Thymus (tissue), 11 donors: ENCODE measurements at regions not wholly inside any gene's neighbourhood (a gene's known extent, or its start where the extent isn't known, plus 50 kb on each side); places are given as distances from the start of the nearest gene placed in this dataset.

Experiments used
- DNase-seq, 9 donors: peaks; one replicate each; pipeline ENCODE4 v3.0.0-alpha.2; 2013; ENCODE audit warnings: low spot score in 9 of 9, low read depth in 6 of 9, missing footprints in 1 of 9
- H3K27ac ChIP-seq, 2 donors: one replicate each; pipeline ENCODE4 v1.5.1; 2013; ENCODE audit warnings: control low read depth in 1 of 2, low read depth in 1 of 2, low read length in 1 of 2, mild to moderate bottlenecking in 1 of 2, moderate library complexity in 1 of 2
- H3K27me3 ChIP-seq, 2 donors: one replicate each; pipeline ENCODE4 v1.5.1; 2013; ENCODE audit warnings: low read length in 1 of 2; ENCODE audit not compliant: control insufficient read depth in 2 of 2, insufficient read depth in 1 of 2
- H3K36me3 ChIP-seq, 2 donors: one replicate each; pipeline ENCODE4 v1.5.1; 2013; ENCODE audit warnings: low read length in 1 of 2, mild to moderate bottlenecking in 1 of 2, moderate library complexity in 1 of 2; ENCODE audit not compliant: control insufficient read depth in 2 of 2, insufficient read depth in 2 of 2
- H3K4me1 ChIP-seq, 2 donors: one replicate each; pipeline ENCODE4 v1.5.1; 2013; ENCODE audit warnings: low read length in 2 of 2; ENCODE audit not compliant: control insufficient read depth in 2 of 2, insufficient read depth in 2 of 2
- H3K4me3 ChIP-seq, 2 donors: one replicate each; pipeline ENCODE4 v1.5.1; 2013; ENCODE audit warnings: low read length in 2 of 2, control low read depth in 1 of 2, mild to moderate bottlenecking in 1 of 2
- H3K9me3 ChIP-seq, 2 donors: one replicate each; pipeline ENCODE4 v1.5.1; 2013; ENCODE audit warnings: low read length in 1 of 2, mild to moderate bottlenecking in 1 of 2; ENCODE audit not compliant: control insufficient read depth in 2 of 2, insufficient read depth in 1 of 2
- WGBS: extraction: QIAGEN DNeasy Blood & Tissue Kit; methylation state at CpG from one replicate; pipeline ENCODE4 v1.1.7; 2013; 5-methylcytosine and 5-hydroxymethylcytosine counted together
- donor health status: healthy.

DNA sequence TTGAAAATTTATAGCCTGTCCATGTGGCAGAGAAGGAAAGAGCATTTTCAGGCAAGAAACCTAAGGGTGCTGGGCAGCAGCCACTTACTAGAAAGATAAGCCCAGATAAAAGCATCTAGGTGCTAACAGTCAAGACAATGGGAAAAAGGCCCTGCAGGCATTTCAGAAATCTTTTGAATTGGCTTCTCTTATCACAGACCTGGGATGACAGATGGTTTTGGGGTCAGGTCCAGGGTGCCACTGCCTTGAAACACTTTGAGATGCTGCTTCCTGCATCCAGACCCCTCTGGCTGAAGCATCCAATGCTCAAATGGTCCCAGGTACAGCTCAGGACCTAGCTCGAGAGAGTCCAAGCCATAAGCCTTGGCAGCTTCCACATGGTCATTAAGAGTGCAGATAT is 466.5 kb downstream of the FSCB start:
- no peak overlapping the region for H3K27ac ChIP-seq
- DNase-seq = no peak
- H3K4me1 ChIP-seq = no peaks in the 10 kb centered on the region
- H3K27me3 ChIP-seq = no peaks in the 10 kb centered on the region
- WGBS = 80% methylated on average over 1 of the region's 1 CpG
- peaks cover 1 to 6% of the 10 kb centered on the region in 2 donors for H3K9me3 ChIP-seq
- H3K36me3 ChIP-seq = no peaks in the 10 kb centered on the region
- no peak overlapping the region for H3K4me3 ChIP-seq

DNA sequence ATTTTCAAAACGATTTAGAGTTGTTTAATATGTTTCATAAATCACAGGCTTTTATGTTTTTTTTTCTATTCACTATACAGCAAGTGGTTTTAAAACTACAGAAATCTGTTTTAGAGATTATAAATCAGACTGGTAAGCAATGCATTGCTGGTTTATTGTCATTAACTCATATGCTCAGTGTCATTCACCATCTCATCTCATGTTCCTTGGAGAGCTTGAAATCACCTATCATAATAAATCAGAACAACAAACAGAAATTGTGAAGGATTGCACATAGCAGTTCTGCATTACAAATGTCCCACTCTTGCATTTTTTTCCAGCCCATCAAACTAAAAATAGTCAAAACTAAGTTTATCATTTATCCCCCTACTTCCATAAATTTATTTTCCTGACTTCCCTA is 470.8 kb downstream of the FSCB start:
- no peaks in the 10 kb centered on the region for H3K36me3 ChIP-seq
- 67% methylated on average over 1 of the region's 1 CpG for WGBS
- no peak overlapping the region for H3K27ac ChIP-seq
- H3K4me1 ChIP-seq = no peaks in the 10 kb centered on the region
- DNase-seq = no peak
- H3K9me3 ChIP-seq = peaks cover 1 to 6% of the 10 kb centered on the region in 2 donors
- no peaks in the 10 kb centered on the region for H3K27me3 ChIP-seq
- no peak overlapping the region for H3K4me3 ChIP-seq

DNA sequence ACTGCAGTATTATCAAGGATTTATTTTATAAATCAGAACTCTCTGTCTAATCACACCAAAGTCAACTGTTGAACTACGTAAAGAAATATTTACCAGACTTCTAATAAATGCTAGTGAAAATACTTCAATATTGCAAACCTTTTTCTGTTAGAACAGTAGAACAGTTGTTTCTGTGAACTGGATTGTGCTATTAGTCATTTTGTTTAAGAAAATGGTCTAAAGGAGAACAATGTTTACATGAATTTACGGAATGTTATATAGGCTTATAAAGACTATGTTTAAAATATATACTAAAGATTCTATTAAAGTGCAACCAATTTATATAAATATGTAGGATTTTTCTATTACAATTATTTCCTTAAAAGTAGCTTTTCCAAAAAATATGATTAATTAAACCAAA is 471.4 kb downstream of the FSCB start:
- no peaks in the 10 kb centered on the region for H3K36me3 ChIP-seq
- H3K4me1 ChIP-seq = no peaks in the 10 kb centered on the region
- WGBS = 93% methylated on average over 2 of the region's 2 CpGs
- no peak overlapping the region for H3K27ac ChIP-seq
- no peak for DNase-seq
- no peaks in the 10 kb centered on the region for H3K27me3 ChIP-seq
- H3K9me3 ChIP-seq = peaks cover 1 to 6% of the 10 kb centered on the region in 2 donors
- no peak overlapping the region for H3K4me3 ChIP-seq

DNA sequence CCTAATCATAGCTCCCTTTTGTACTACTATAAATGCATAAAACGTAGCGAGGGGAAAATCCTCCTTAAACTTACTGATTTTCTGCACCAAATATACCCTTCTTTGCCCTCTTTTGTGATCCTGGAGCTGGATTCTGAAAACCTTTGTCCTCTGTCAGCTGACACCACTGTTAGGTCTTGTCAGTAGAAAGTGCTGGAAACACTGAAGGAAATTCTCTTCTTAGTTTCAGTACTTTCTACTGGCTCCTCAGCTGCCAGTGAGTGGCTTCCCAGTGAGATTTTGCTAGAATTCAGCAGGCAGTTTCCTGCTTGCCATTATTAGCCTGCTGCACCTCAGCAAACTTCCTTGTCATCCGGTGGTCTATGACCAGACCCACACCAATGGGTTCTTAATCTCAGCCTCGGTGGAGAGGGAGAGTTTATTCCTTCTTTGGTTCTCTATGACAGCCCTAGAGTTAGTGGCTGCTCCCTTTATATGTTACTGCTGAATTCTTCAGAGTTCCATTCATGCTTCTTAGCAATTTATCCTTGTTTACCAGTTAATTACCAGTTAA is 476.2 kb downstream of the FSCB start:
- H3K27me3 ChIP-seq = no peaks in the 10 kb centered on the region
- H3K36me3 ChIP-seq = no peaks in the 10 kb centered on the region
- H3K4me1 ChIP-seq = no peaks in the 10 kb centered on the region
- no peaks in the 10 kb centered on the region for H3K9me3 ChIP-seq
- H3K27ac ChIP-seq = no peak overlapping the region
- DNase-seq = no peak
- H3K4me3 ChIP-seq = no peak overlapping the region
- WGBS = 47% methylated on average over 4 of the region's 4 CpGs

DNA sequence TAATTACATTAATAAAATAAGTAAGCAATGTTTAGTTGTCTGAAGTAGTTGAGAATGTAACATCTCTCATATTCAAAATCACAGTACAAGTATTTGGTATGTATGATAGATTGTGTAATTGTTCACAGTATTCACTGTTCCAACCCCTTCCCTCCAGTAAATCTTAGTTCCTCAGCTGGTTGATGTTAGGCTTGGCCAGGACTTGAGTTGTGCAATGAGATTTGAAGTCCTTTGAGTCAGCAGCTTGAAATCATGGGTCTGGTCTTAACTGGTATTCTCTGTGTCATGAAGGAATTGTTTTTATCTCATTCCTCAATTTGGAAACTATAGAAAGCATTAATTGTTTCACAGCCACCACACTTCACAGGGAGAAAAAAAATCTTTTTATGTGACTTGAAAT is 477.1 kb downstream of the FSCB start:
- no peaks in the 10 kb centered on the region for H3K4me1 ChIP-seq
- H3K4me3 ChIP-seq = no peak overlapping the region
- H3K36me3 ChIP-seq = no peaks in the 10 kb centered on the region
- H3K27ac ChIP-seq = no peak overlapping the region
- H3K27me3 ChIP-seq = no peaks in the 10 kb centered on the region
- no peak for DNase-seq
- no peaks in the 10 kb centered on the region for H3K9me3 ChIP-seq

DNA sequence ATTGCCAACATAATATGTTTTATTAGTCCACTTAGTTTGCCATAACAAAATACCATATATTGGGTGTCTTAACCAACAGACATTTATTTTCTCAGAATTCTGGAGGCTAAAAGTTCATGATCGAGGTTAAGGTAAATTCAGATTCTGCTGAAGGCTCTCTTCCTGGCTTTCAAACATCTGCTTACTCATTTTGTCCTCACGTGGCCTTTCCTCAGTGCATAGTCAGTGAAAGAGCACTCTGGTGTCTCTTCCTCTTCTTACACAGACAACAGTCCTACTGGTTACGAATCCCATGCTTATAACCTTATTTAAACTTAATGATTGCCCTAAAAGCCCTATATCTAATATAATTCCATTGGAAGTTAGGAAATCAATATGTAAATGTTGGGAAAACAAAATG is 479.7 kb downstream of the FSCB start:
- DNase-seq = no peak
- Histone ChIP-seq H3K4me3 (no peak overlapping the region), H3K27ac (no peak overlapping the region), H3K9me3 (no peaks in the 10 kb centered on the region), H3K4me1 (no peaks in the 10 kb centered on the region), H3K27me3 (no peaks in the 10 kb centered on the region), H3K36me3 (no peaks in the 10 kb centered on the region)
- WGBS = 42% methylated on average over 3 of the region's 3 CpGs

DNA sequence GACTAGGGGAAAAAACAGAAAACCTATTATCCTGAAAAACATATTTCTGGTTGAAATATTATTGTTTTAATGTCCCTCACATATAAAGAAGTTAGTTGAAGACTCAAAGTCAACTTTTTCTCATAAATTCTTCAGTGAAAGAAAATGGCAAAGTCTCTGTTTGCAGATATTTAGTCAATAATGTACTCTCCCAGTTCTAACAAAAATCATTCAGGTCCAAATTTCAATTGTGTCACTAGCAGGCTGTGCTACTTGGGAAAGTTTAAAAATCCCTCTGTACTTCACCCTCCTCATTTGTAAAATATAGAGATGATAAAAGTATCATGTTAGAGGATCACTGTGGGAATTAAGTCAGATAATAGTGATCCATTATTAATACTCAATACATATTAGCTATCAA is 496.5 kb downstream of the FSCB start:
- DNase-seq = no peak
- Histone ChIP-seq H3K36me3 (no peaks in the 10 kb centered on the region), H3K27me3 (no peaks in the 10 kb centered on the region), H3K4me1 (no peaks in the 10 kb centered on the region), H3K27ac (no peak overlapping the region), H3K4me3 (no peak overlapping the region), H3K9me3 (no peaks in the 10 kb centered on the region)

DNA sequence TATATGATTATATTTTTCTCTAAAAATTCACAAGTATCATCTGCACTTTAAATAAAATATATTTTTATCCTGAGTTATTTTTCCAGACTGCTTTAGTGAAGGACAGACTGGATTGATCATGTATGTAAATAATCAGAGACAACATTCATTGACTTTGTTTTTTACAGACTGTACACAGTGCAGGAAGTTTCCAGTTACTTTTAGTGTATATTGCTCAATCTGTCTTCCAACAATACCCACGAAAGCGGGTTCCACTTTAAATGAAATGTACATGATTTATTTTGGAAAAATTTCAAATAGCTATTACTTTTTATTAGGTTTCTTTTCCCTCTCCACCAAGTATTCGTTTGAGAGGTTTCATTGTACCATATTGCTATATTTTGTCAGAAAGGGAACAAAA is 497.0 kb downstream of the FSCB start:
- H3K27ac ChIP-seq = no peak overlapping the region
- H3K4me3 ChIP-seq = no peak overlapping the region
- no peaks in the 10 kb centered on the region for H3K27me3 ChIP-seq
- H3K9me3 ChIP-seq = no peaks in the 10 kb centered on the region
- DNase-seq = no peak
- WGBS = 81% methylated on average over 3 of the region's 3 CpGs
- no peaks in the 10 kb centered on the region for H3K4me1 ChIP-seq
- no peaks in the 10 kb centered on the region for H3K36me3 ChIP-seq

DNA sequence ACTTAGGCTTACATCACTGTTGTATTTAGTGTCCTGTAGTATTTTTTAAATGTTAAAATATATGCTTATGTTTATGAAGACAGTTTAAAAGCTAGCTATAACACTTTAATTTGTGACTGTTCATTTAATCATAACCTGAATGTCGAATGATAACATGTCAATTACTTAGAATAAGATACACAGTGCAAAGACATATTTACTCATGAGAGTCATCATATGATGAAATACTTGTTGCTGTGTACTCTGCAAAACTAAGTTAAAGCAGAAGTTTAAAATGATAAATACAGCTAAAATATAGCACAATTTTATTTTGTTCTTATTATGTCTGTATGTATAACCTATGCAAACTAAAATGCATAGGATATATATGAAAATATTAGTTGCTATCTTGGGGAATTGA is 497.4 kb downstream of the FSCB start:
- Histone ChIP-seq H3K4me1 (no peaks in the 10 kb centered on the region), H3K9me3 (no peaks in the 10 kb centered on the region), H3K36me3 (no peaks in the 10 kb centered on the region), H3K27ac (no peak overlapping the region), H3K4me3 (no peak overlapping the region), H3K27me3 (no peaks in the 10 kb centered on the region)
- DNase-seq = no peak
- WGBS = 34% methylated on average over 1 of the region's 1 CpG

DNA sequence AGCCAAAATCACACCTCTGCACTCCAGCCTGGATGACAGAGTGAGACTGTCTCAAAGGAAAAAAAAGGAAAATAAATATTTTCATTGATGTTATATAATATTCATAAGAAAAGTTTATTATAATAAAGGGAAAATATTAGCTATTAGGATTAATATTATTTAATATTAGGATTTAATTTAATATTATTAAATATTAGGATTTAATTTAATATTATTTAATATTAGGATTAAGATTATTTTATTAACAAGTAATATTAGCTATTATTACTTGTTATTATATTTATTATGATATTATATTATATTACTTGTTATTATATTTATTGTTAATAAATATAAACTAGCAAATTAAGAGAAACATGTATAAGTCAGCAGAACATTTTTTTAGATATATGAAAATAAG is 518.1 kb downstream of the FSCB start:
- DNase-seq = no peak
- Histone ChIP-seq H3K9me3 (no peaks in the 10 kb centered on the region), H3K36me3 (no peaks in the 10 kb centered on the region), H3K27ac (no peak overlapping the region), H3K4me3 (no peak overlapping the region), H3K4me1 (no peaks in the 10 kb centered on the region), H3K27me3 (no peaks in the 10 kb centered on the region)
